Medulla oblongata (tissue), 1 donor: ENCODE measurements at regions not wholly inside any gene's neighbourhood (a gene's known extent, or its start where the extent isn't known, plus 50 kb on each side); places are given as distances from the start of the nearest gene placed in this dataset.
"Not testable (repeated sequence)": the region's sequence is repeated elsewhere in the genome, so short reads cannot be mapped to it uniquely, and the experiment has no call there.

Experiments
- DNase-seq: peaks from one replicate; pipeline ENCODE4 v3.0.0-alpha.2; 2015; ENCODE audit errors: extremely low spot score

DNA sequence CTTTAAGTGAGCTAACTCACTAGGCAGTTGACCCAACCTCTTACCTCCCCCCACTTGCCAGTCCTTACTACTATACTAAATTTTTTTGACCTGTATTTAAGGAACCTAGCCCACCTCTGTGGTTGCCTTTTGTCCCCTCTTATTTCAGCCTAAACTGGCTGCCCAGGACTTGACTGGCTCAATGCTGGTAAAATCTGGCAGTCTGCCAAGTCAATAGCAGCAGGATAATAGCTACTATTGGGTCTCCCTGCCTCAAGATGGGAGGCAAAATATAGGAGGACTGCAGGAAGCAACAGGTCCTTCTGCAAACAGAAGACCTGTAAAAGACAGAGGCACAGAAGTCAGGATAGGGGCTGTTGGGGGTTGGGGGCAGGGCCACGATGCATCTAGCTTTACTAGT is 144.2 kb upstream of the POGK start:
- DNase-seq = no peak

DNA sequence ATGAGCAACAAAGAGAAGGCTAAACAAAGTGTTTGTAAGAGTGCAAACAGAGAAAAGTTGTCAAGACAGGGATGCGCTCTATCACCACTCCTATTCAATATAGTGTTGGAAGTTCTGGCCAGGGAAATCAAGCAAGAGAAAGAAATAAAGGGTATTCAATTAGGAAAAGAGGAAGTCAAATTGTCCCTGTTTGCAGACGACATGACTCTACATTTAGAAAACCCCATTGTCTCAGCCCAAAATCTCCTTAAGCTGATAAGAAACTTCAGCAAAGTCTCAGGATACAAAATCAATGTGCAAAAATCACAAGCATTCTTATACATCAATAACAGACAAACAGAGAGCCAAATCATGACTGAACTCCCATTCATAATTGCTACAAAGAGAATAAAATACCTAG is 143.4 kb upstream of the POGK start:
- not testable (repeated sequence) for DNase-seq

- DNase-seq = no peak
Observed at GRCh38 chr1:166698771-166699170, 140.5 kb upstream of the POGK start.

GRCh38 chr1:166699613-166700012 is 139.7 kb upstream of the POGK start:
- DNase-seq = no peak

DNA sequence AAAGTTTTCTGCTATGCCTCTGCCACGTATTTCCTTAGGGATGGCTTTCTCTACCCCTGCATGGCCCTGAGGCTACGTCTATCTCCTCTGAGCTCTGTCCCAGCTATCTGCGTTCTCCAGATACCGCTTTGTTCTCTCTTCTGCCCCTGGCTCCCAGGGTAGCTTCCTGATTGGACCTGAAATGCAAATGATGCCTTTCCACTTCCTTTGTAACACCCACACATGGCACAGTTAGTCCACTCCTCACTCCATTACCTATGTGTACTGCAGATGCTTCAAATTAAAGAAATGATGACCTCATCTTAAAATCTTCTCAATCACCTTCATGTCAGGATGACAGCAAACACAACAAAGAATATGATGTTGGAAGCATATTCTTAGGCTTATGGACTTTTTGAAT is 138.6 kb upstream of the POGK start:
- DNase-seq = no peak

- DNase-seq = no peak
Observed at GRCh38 chr1:166701603-166702100, 137.6 kb upstream of the POGK start.

DNA sequence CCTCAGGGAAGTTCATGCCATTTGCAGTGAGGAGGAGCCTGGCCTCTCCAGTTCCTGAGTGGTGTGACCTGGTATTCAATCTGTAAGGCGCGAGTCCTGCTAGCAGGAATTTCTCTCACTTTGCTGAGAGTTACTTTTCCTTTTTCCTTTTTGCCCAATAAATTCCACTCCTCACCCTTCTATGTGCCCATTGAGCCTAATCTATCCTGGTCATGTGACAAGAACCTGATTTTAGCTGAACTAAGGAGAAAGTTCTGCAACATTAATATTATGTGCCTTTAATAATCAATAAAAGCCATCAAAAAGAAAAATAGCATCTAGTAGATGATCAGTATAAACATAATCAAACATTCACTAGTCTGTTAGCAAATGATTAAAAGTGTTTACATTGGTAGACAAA is 136.1 kb upstream of the POGK start:
- no peak for DNase-seq

DNA sequence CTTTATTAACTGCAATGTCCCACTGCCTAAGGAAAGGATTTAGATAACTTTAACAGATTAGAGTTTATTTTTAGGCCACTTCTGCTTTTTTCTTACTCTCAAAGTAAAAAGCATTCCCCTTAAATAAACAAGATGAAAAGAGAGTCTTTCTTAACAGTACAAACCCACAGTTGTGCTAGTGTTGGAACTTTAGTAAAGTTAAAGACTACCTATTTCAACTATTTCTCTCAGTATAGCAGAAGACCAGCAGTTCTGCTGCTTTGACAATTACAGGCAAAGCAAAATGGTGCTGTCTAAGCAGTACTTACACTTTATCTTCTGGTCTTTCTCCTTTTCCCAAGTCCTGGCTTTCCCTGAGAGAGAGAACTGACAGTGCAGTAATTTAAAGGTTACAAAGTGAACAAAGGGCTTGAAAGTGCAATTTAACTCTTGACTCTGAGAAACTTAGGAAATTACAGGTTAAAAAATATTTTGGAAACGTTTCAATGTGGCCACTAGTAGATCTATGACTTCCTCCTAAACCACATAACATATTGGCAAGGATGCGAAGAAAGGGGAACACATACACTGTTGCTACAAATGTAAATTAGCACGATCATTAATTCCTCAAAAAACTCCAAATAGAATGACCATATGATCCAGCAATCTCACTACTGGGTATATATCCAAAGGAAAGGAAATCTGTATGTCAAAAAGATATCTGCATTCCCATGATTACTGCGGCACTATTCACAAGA is 135.4 kb upstream of the POGK start:
- no peak for DNase-seq

- no peak for DNase-seq
Observed at GRCh38 chr1:166705376-166706289, 133.6 kb upstream of the POGK start.

DNA sequence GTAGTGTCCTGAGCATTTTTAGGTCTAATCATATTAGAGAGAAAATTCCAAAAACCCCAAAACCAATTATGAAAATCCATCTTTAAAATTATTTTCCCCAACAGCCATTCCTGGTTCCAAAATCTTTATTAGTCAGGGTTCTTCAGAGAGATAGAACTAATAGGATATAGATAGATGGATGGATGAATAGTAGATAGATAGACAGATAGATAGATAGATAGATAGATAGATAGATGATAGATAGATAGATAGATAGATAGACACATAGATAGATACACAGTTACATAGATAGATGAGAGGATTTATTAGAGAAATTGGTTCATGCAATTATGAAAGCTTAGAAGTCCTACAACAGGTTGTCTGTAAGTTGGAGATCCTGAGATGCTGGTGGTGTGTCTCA is 122.7 kb upstream of the POGK start:
- no peak for DNase-seq

DNA sequence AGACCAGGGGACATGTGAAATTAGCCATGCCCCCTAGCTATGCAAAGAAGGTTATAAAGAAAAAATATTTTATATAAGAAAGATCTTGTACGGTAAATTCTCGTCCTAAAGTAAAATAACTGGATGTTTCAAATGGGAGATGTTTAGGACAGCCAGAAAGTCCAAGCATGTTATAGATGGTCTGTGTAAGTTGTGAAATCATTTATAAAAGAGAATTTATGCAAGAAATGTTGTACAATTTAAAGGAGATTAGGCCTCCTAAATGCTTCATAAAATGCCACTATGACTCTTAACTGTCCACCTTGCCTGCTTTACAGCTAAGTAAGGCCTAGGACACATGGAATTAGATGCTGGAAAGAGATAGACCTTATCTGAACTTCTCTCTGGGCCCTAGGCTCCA is 118.1 kb upstream of the POGK start:
- no peak for DNase-seq

- no peak for DNase-seq
Observed at GRCh38 chr1:166730299-166730888, 108.9 kb upstream of the POGK start.

GRCh38 chr1:166738140-166738539 is 101.1 kb upstream of the POGK start:
- DNase-seq = no peak

GRCh38 chr1:166738873-166739272 is 100.4 kb upstream of the POGK start:
- DNase-seq = no peak

- DNase-seq = no peak
Observed at GRCh38 chr1:166740668-166741276, 98.5 kb upstream of the POGK start.

DNA sequence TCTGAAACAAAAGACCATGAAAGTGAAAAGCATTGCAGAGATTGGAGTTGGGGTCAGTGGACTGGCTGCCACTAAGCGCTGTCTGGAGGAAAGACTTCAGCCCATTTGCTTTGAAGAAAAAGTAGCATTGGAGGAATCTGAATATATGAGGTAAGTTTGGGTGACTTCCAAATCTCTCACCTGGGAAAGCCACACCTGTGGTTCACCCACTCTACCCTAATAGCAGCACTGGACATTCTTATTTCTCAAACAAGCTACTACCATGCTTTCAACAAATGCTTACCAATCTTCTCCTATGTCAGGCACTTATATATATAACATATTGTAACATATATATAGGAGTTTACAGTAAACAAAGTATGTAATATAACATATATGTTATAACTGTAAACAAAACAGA is 76.0 kb upstream of the POGK start:
- no peak for DNase-seq

DNA sequence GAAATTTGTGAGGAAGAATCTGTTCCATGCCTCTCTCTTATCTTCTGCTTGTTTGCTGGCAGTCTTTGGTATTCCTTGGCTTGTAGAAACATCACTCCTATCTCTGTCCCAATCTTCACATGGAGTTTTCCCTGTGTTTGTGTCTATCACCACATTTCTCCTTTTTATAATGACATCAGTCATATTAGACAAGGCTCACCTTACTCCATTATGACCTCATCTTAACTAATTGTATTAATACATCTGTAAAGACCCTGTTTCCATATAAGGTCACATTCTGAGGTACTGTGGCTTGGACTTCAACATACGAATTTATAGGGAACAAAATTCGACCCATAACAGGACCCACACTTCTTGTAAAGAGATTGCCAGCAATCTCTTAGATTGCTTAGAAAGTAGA is 72.3 kb upstream of the POGK start:
- DNase-seq = no peak

DNA sequence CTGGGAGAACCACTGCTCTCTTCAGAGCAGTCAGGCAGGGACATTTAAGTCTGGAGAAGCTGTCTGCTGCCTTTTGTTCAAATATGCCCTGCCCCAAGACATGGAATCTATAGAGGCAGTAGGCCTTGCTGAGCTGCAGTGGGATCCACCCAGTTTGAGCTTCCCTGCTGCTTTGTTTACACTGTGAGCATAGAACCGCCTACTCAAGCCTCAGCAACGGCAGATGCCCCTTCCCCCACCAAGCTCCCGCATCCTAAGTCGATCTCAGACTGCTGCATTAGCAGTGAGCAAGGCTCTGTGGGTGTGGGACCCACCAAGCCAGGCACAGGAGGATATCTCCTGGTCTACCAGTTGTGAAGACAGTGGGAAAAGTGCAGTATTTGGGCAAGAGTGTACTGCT is 54.6 kb upstream of the POGK start:
- DNase-seq = not testable (repeated sequence)

- no peak for DNase-seq
Observed at GRCh38 chr1:166785987-166786386, 53.3 kb upstream of the POGK start.

GRCh38 chr1:166789286-166789685 is 50.0 kb upstream of the POGK start:
- no peak for DNase-seq
